NCI-H2227 (cell line): ENCODE measurements at regions not wholly inside any gene's neighbourhood (a gene's known extent, or its start where the extent isn't known, plus 50 kb on each side); places are given as distances from the start of the nearest gene placed in this dataset.
"Not testable (repeated sequence)": the region's sequence is repeated elsewhere in the genome, so short reads cannot be mapped to it uniquely, and the experiment has no call there.

ENCODE experiments used
- DNase-seq: peaks from one replicate; lab custom pipeline; 2025; ENCODE audit not compliant: unreplicated experiment; lab: John Stamatoyannopoulos, UW

GRCh38 chr6:4274382-4275082 is 139.2 kb upstream of the ECI2 start:
- DNase-seq, result no peak

GRCh38 chr6:4272996-4273395 is 137.6 kb upstream of the ECI2 start:
- no peak for DNase-seq

- no peak for DNase-seq
These were observed 136.5 kb upstream of the ECI2 start for GRCh38 chr6:4271761-4272470.

GRCh38 chr6:4270776-4271175 is 135.4 kb upstream of the ECI2 start:
- DNase-seq, result no peak

GRCh38 chr6:4270001-4270400 is 134.6 kb upstream of the ECI2 start:
- no peak for DNase-seq

- DNase-seq, result no peak
These were observed 132.8 kb upstream of the ECI2 start for GRCh38 chr6:4268171-4268570.

GRCh38 chr6:4265740-4266139 is 130.4 kb upstream of the ECI2 start:
- DNase-seq, result no peak

- no peak for DNase-seq
These were observed 129.2 kb upstream of the ECI2 start for GRCh38 chr6:4264601-4265000.

GRCh38 chr6:4264081-4264480 is 128.7 kb upstream of the ECI2 start:
- DNase-seq, result no peak

GRCh38 chr6:4262526-4262925 is 127.2 kb upstream of the ECI2 start:
- DNase-seq, result no peak

GRCh38 chr6:4259391-4259790 is 124.0 kb upstream of the ECI2 start:
- no peak for DNase-seq

GRCh38 chr6:4258733-4259132 is 123.4 kb upstream of the ECI2 start:
- no peak for DNase-seq

GRCh38 chr6:4256969-4257368 is 121.6 kb upstream of the ECI2 start:
- DNase-seq, result no peak

GRCh38 chr6:4253604-4254231 is 118.3 kb upstream of the ECI2 start:
- no peak for DNase-seq

GRCh38 chr6:4252445-4252844 is 117.1 kb upstream of the ECI2 start:
- DNase-seq, result not testable (repeated sequence)

GRCh38 chr6:4250645-4251044 is 115.3 kb upstream of the ECI2 start:
- no peak for DNase-seq

GRCh38 chr6:4243832-4244231 is 108.5 kb upstream of the ECI2 start:
- not testable (repeated sequence) for DNase-seq

- DNase-seq, result no peak
These were observed 107.9 kb upstream of the ECI2 start for GRCh38 chr6:4243237-4243636.

- DNase-seq, result no peak
These were observed 107.2 kb upstream of the ECI2 start for GRCh38 chr6:4242601-4243000.

GRCh38 chr6:4240148-4240547 is 104.8 kb upstream of the ECI2 start:
- no peak for DNase-seq

GRCh38 chr6:4225161-4225872 is 89.9 kb upstream of the ECI2 start:
- DNase-seq, result no peak
